ENCODE measurements at regions not wholly inside any gene's neighbourhood (a gene's known extent, or its start where the extent isn't known, plus 50 kb on each side); places are given as distances from the start of the nearest gene placed in this dataset.
"Not testable (repeated sequence)": the region's sequence is repeated elsewhere in the genome, so short reads cannot be mapped to it uniquely, and the experiment has no call there.

DNA sequence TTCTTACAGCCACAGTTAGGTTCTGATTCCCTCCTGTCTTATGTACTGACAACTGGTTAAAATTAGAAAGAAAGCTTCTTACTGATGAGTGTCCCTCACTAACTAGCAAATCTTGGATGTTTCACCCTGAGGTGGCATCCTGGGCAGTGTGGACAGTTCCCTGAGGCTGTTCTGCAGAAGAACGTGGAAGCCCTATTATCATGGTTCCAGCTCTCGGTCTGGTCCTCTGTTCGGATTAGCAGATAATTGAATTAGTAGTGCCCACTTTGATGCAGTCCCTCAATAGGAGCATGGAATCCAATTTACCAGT, 381.7 kb upstream of the NT5C1B start:
- no peak overlapping the region for H3K27ac ChIP-seq
- no peak for DNase-seq
- peaks cover 0 to 4% of the 10 kb centered on the region in 2 donors for H3K4me1 ChIP-seq
- H3K27me3 ChIP-seq = no peaks in the 10 kb centered on the region
- no peak overlapping the region for H3K4me3 ChIP-seq
- no peaks in the 10 kb centered on the region for H3K36me3 ChIP-seq
- no peaks in the 10 kb centered on the region for H3K9me3 ChIP-seq
- no peak for TF ChIP-seq POLR2A (IDR thresholded peaks at IDR 0.05)
- TF ChIP-seq, protein P1, sequence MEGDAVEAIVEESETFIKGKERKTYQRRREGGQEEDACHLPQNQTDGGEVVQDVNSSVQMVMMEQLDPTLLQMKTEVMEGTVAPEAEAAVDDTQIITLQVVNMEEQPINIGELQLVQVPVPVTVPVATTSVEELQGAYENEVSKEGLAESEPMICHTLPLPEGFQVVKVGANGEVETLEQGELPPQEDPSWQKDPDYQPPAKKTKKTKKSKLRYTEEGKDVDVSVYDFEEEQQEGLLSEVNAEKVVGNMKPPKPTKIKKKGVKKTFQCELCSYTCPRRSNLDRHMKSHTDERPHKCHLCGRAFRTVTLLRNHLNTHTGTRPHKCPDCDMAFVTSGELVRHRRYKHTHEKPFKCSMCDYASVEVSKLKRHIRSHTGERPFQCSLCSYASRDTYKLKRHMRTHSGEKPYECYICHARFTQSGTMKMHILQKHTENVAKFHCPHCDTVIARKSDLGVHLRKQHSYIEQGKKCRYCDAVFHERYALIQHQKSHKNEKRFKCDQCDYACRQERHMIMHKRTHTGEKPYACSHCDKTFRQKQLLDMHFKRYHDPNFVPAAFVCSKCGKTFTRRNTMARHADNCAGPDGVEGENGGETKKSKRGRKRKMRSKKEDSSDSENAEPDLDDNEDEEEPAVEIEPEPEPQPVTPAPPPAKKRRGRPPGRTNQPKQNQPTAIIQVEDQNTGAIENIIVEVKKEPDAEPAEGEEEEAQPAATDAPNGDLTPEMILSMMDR (IDR thresholded peaks at IDR 0.05) = no peak
- intact Hi-C loops (cut with DNase I; ENCODE audit: low total_unique reads) = no loop called here

DNA sequence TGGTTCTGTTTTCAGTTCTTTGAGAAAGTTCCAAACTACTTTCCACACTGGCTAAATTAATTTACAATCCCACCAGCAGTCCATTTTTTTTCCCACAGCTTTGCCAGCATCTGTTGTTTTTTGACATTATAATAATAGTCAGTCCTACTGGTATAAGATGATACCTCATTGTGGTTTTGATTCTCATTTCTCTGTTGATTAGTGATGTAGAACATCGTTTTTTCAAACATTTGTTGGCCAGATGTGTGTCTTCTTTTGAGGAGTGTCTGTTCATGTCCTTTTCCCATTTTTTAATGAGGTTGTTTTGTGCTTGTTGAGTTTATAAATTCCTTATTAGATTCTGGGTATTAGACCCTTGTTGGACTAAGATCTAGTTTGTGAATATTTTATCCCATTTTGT, 376.8 kb upstream of the NT5C1B start:
- no peaks in the 10 kb centered on the region for H3K4me1 ChIP-seq
- no peak for DNase-seq
- no peak overlapping the region for H3K4me3 ChIP-seq
- TF ChIP-seq POLR2A (IDR thresholded peaks at IDR 0.05) = no peak
- TF ChIP-seq, protein P1 (IDR thresholded peaks at IDR 0.05) = no peak
- H3K9me3 ChIP-seq = no peaks in the 10 kb centered on the region
- intact Hi-C loops (cut with DNase I; ENCODE audit: low total_unique reads) = no loop called here
- no peaks in the 10 kb centered on the region for H3K36me3 ChIP-seq
- H3K27ac ChIP-seq = no peak overlapping the region
- no peaks in the 10 kb centered on the region for H3K27me3 ChIP-seq

DNA sequence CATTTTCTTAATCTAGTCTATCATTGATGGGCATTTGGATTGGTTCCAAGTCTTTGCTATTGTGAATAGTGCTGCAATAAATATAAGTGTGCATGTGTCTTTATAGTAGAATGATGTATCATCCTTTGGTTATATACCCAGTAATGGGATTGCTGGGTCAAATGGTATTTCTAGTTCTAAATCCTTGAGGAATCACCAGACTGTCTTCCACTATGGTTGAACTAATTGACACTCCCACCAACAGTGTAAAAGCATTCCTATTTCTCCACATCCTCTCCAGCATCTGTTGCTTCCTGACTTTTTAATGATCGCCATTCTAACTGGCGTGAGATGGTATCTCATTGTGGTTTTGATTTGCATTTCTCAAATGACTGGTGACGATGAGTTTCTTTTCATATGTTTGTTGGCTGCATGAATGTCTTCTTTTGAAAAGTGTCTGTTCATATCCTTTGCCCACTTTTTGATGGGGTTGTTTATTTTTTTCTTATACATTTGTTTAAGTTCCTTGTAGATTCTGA, 374.4 kb upstream of the NT5C1B start:
- H3K27me3 ChIP-seq; DNase-seq; H3K36me3 ChIP-seq; H3K4me1 ChIP-seq; H3K9me3 ChIP-seq; intact Hi-C loops (cut with DNase I; ENCODE audit: low total_unique reads); H3K4me3 ChIP-seq; H3K27ac ChIP-seq: not testable (repeated sequence)

DNA sequence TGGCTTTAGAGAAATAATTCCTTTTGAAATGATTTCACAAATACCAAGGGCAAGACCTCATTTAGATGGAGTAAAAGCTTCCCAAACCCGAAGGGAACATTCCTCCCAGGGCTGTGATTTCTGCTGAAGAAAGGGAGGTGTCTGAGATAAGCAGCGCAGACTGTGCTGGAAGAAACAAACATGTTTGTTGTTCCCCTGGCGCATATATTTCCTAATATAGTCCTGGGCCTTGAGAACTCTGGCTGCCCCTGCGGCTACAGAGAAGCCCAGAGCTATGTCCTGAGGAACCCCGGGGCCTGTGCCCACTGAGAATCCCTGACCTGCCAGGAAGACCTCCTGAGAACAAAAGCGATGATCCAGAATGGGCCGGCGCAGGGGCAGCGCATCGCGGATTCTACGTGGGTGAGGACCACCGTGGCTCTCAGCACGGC, 372.6 kb upstream of the NT5C1B start:
- no peak overlapping the region for H3K4me3 ChIP-seq
- no peaks in the 10 kb centered on the region for H3K36me3 ChIP-seq
- DNase-seq = no peak
- no peaks in the 10 kb centered on the region for H3K9me3 ChIP-seq
- no peaks in the 10 kb centered on the region for H3K4me1 ChIP-seq
- H3K27ac ChIP-seq = no peak overlapping the region
- intact Hi-C loops (cut with DNase I; ENCODE audit: low total_unique reads) = no loop called here
- no peak for TF ChIP-seq POLR2A (IDR thresholded peaks at IDR 0.05)
- TF ChIP-seq, protein P1 (IDR thresholded peaks at IDR 0.05) = no peak
- H3K27me3 ChIP-seq = no peaks in the 10 kb centered on the region

DNA sequence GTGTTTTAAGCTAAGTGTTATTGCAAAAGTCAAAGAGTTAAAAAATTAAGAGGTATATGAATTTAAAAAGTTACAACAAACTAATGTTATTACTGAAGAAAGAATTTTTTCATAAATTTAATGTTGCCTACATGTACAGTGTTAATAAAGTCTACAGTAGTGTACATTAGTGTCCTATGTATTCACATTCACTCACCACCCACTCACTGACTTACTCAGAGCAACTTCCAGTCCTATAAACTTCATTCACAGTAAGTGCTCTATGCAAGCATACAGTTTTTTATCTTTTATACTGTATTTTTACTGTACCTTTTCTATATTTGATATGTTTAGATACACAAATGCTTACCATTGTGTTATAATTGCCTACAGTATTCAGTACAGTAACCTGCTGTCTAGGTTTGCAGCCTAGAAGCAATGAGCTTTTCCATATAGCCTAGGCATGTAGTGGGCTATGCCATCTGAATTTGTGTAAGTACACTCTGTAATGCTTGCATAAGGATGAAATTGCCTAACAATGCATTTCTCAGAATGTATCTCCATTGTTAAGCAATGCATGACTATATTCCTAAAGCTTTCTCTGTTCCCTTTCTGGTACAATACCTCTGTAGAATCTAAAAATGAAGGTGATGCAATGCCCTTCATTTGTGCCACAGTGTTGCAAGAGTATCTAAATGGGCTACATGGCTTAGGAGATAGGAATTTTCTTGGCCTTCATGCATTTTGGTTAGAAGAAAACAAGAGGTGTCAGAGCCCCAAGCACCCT, 370.8 kb upstream of the NT5C1B start:
- H3K27ac ChIP-seq = no peak overlapping the region
- H3K4me3 ChIP-seq = no peak overlapping the region
- TF ChIP-seq, protein P1 (IDR thresholded peaks at IDR 0.05) = no peak
- no peak for TF ChIP-seq POLR2A (IDR thresholded peaks at IDR 0.05)
- H3K9me3 ChIP-seq = no peaks in the 10 kb centered on the region
- no peaks in the 10 kb centered on the region for H3K36me3 ChIP-seq
- H3K27me3 ChIP-seq = no peaks in the 10 kb centered on the region
- intact Hi-C loops (cut with DNase I; ENCODE audit: low total_unique reads) = no loop called here
- no peaks in the 10 kb centered on the region for H3K4me1 ChIP-seq
- DNase-seq = no peak
